ENCODE measurements at regions not wholly inside any gene's neighbourhood (a gene's known extent, or its start where the extent isn't known, plus 50 kb on each side); places are given as distances from the start of the nearest gene placed in this dataset.
"Not testable (repeated sequence)": the region's sequence is repeated elsewhere in the genome, so short reads cannot be mapped to it uniquely, and the experiment has no call there.

DNA sequence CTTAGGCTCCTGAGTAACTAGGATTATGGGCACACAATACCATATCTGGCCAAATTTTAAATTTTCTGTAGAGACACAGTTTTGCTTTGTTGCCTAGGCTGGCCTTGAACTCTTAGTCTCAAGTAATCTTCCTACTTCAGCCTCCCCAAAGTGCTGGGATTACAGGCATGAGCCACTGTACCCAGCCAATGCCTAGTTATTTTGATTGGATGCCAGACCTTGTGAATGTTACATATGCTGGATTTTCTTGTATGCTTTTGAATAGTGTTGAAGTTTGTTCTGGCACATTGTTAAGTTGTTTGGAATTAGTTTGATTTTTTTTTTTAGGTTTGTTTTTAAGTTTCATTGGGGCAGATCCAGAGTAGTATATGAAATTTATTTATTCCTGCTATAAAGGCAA, 110.7 kb upstream of the ANO5 start:
- ChIA-PET CTCF (no interaction called here), POLR2A (no interaction called here)
- DNase-seq (ENCODE audit: extremely low spot score): no peak
- TF ChIP-seq ARNT (IDR thresholded peaks at IDR 0.05) (no peak), CTBP1 (IDR thresholded peaks at IDR 0.05; ENCODE audit: borderline replicate concordance) (no peak), TARDBP (IDR thresholded peaks at IDR 0.05) (no peak), L3MBTL2 (conservative IDR thresholded peaks at IDR 0.05) (no peak), LEF1 (IDR thresholded peaks at IDR 0.05; ENCODE audit: borderline replicate concordance) (no peak), SUZ12 (IDR thresholded peaks at IDR 0.05) (no peak), SP1 (IDR thresholded peaks at IDR 0.05) (no peak), ZNF384 (IDR thresholded peaks at IDR 0.05) (no peak), BHLHE40 (IDR thresholded peaks at IDR 0.05; ENCODE audit: borderline replicate concordance) (no peak), FOXA1 (IDR thresholded peaks at IDR 0.05) (no peak), FOXK2 (IDR thresholded peaks at IDR 0.05) (no peak), FOXM1 (IDR thresholded peaks at IDR 0.05; ENCODE audit: borderline replicate concordance) (no peak), NFRKB (IDR thresholded peaks at IDR 0.05) (no peak), ELF4 (IDR thresholded peaks at IDR 0.05) (no peak)
- TF ChIP-seq, protein P1, sequence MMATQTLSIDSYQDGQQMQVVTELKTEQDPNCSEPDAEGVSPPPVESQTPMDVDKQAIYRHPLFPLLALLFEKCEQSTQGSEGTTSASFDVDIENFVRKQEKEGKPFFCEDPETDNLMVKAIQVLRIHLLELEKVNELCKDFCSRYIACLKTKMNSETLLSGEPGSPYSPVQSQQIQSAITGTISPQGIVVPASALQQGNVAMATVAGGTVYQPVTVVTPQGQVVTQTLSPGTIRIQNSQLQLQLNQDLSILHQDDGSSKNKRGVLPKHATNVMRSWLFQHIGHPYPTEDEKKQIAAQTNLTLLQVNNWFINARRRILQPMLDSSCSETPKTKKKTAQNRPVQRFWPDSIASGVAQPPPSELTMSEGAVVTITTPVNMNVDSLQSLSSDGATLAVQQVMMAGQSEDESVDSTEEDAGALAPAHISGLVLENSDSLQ (IDR thresholded peaks at IDR 0.05): no peak

DNA sequence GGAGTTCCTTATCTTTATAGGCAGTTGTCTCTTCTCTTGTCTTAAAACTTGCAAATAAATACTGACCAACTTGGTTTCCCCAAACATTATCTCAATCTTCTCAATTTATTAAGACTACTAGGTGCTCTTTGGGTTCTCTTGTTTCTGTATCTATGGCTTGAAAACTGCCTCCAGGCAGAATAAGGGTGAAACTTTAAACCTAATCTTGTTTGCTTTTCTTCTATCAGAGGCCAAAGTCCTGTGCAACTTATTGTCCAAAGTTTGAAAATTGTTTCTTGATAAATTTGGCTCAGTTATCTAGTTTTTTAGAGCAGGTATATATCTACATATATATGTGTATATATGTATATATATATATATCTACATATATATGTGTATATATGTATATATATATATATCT, 110.1 kb upstream of the ANO5 start:
- CTCF ChIA-PET: no interaction called here
- DNase-seq (ENCODE audit: extremely low spot score): no peak
- TF ChIP-seq TARDBP (IDR thresholded peaks at IDR 0.05): no peak
- no peak for TF ChIP-seq CTBP1 (IDR thresholded peaks at IDR 0.05; ENCODE audit: borderline replicate concordance)
- no peak for TF ChIP-seq ARNT (IDR thresholded peaks at IDR 0.05)
- TF ChIP-seq ELF4 (IDR thresholded peaks at IDR 0.05): no peak
- POLR2A ChIA-PET: no interaction called here

DNA sequence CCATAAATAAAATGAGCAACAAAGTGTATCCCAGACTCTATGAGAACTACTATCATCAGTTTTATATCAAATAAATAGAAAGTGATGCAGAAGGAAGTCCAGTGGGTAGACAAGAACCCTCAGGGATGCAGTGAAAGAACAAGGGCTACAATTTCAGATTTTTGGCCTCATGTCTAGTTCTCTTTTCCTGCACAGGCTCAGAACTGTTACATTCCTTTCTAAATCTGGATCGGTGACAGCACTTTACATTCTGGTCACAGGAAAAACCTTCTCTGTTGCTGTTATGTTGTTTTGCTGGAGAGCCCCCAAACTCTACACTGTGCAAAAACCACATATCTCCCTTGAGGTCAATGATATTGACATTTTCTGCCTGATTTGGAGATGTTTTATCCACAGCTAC, 108.8 kb upstream of the ANO5 start:
- TF ChIP-seq FOXA1 (IDR thresholded peaks at IDR 0.05): no peak
- POLR2A ChIA-PET: no interaction called here
- CTCF ChIA-PET: no interaction called here
- no peak for DNase-seq (ENCODE audit: extremely low spot score)

DNA sequence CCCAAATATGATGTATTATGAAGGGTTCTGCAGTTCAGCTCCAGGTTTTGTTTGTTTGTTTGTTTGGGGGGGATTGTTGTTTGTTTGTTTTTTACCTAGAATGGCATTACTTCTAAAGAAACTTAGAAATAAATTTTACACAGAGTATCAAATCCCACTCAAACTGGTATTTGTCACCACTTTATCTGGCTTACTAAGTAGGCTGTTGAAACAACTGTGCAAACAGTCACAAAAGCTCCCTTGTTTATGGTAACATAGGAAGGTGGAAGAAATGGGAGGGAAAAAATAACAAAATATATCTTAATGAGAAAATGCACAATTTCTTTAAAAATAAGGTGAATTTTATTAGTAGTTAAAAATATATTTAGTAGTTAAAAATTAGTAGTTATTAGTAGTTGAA, 108.3 kb upstream of the ANO5 start:
- POLR2A ChIA-PET: no interaction called here
- no peak for DNase-seq (ENCODE audit: extremely low spot score)
- CTCF ChIA-PET: no interaction called here
- TF ChIP-seq FOXM1 (IDR thresholded peaks at IDR 0.05; ENCODE audit: borderline replicate concordance) (no peak), HDGF (IDR thresholded peaks at IDR 0.05; ENCODE audit: borderline replicate concordance) (no peak), L3MBTL2 (conservative IDR thresholded peaks at IDR 0.05) (no peak)

DNA sequence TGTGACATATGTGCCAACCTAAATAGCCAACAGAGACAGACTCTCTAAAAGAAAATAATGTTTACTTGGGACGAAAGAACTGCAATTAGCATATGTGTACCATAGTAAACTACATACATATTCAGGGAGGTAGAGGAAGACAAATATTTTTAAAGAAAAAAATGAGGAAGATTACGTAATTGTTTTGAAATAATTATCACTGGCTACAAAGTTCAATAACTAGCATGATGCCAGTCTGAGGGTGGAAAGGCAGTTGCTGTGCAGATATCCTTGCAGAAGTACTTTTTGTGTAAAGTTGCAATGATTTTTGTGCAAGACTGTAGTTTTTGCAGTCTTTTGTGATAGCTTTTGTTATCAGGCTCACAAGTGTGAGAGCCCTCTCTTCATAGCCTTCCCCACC, 103.3 kb upstream of the ANO5 start:
- TF ChIP-seq SP1 (IDR thresholded peaks at IDR 0.05) (no peak), HDGF (IDR thresholded peaks at IDR 0.05; ENCODE audit: borderline replicate concordance) (no peak), FOXK2 (IDR thresholded peaks at IDR 0.05) (no peak), LEF1 (IDR thresholded peaks at IDR 0.05; ENCODE audit: borderline replicate concordance) (no peak), ZNF384 (IDR thresholded peaks at IDR 0.05) (no peak), L3MBTL2 (conservative IDR thresholded peaks at IDR 0.05) (no peak), SUZ12 (IDR thresholded peaks at IDR 0.05) (no peak), TARDBP (IDR thresholded peaks at IDR 0.05) (no peak), FOXM1 (IDR thresholded peaks at IDR 0.05; ENCODE audit: borderline replicate concordance) (no peak), CTBP1 (IDR thresholded peaks at IDR 0.05; ENCODE audit: borderline replicate concordance) (no peak)
- TF ChIP-seq, protein P1 (IDR thresholded peaks at IDR 0.05): no peak
- DNase-seq (ENCODE audit: extremely low spot score): no peak
- ChIA-PET CTCF (no interaction called here), POLR2A (no interaction called here)

DNA sequence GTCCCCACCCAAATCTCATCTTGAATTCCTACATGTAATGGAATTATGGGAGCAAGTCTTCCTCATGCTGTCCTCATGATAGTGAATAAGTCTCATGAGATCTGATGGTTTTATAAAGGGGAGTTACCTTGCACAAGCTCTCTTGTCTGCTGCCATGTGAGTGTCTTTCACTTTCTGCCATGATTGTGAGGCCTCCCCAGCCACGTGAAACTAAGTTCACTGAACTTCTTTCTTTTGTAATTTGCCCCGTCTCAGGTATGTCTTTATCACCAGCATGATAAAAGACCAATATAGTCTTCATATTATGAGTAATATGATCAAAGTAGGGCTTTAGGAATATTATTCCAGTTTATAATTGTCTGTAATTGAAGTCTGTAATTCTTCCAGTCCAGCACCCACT, 86.3 kb upstream of the ANO5 start:
- TF ChIP-seq FOXM1 (IDR thresholded peaks at IDR 0.05; ENCODE audit: borderline replicate concordance) (no peak), ELF4 (IDR thresholded peaks at IDR 0.05) (no peak), L3MBTL2 (conservative IDR thresholded peaks at IDR 0.05) (no peak), FOXA1 (IDR thresholded peaks at IDR 0.05) (no peak), SP1 (IDR thresholded peaks at IDR 0.05) (no peak), BHLHE40 (IDR thresholded peaks at IDR 0.05; ENCODE audit: borderline replicate concordance) (no peak), CTBP1 (IDR thresholded peaks at IDR 0.05; ENCODE audit: borderline replicate concordance) (no peak), TARDBP (IDR thresholded peaks at IDR 0.05) (no peak), LEF1 (IDR thresholded peaks at IDR 0.05; ENCODE audit: borderline replicate concordance) (no peak), FOXK2 (IDR thresholded peaks at IDR 0.05) (no peak), SUZ12 (IDR thresholded peaks at IDR 0.05) (no peak), ARNT (IDR thresholded peaks at IDR 0.05) (no peak), NFRKB (IDR thresholded peaks at IDR 0.05) (no peak), ZNF384 (IDR thresholded peaks at IDR 0.05) (no peak), HDGF (IDR thresholded peaks at IDR 0.05; ENCODE audit: borderline replicate concordance) (no peak)
- TF ChIP-seq, protein P1 (IDR thresholded peaks at IDR 0.05): no peak
- CTCF ChIA-PET: no interaction called here
- no peak for DNase-seq (ENCODE audit: extremely low spot score)
- POLR2A ChIA-PET: no interaction called here

DNA sequence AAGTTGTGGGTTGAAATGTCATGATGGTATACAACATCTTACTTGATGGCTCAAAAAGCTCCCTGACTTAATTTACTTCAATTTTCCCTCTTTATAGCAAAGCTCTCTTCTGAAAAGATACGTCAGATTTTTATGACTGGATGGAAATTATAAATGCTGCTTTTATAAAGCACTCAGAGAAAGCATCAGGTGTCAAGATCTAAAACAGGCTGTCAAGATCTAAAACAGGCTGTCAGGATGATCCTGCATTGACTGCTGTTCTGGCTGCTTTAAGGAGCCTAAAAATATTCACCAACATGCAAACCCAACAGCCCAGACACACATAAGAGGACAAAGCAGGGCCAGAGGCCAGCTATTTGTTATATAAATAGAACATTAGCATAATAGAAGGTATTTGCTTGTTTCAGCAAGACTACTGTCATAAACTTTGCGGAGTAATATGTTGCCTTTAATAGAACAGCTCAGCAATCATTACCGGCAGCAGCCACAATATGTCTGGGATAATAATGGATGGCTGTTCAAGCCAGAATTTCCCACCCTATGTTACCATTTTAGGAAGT, 77.3 kb upstream of the ANO5 start:
- TF ChIP-seq TARDBP (IDR thresholded peaks at IDR 0.05) (no peak), BHLHE40 (IDR thresholded peaks at IDR 0.05; ENCODE audit: borderline replicate concordance) (no peak), HDGF (IDR thresholded peaks at IDR 0.05; ENCODE audit: borderline replicate concordance) (no peak), FOXA1 (IDR thresholded peaks at IDR 0.05) (no peak), L3MBTL2 (conservative IDR thresholded peaks at IDR 0.05) (no peak), CTBP1 (IDR thresholded peaks at IDR 0.05; ENCODE audit: borderline replicate concordance) (no peak), NFRKB (IDR thresholded peaks at IDR 0.05) (no peak)
- TF ChIP-seq, protein P1 (IDR thresholded peaks at IDR 0.05): no peak

DNA sequence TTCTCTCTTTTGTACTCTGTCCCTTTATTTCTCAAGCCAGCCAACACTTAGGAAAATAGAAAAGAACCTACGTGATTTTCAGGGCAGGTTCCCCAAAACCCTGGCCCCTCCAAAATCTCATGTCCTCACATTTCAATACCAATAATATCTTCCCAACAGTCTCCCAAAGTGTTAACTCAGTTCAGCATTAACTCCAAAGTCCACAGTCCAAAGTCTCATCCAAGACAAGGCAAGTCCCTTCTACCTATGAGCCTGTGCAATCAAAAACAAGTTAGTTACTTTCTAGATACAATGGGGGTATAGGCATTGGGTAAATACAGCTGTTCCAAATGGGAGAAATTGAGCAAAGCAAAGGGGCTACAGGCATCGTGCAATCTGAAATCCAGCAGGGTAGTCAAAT, 64.9 kb upstream of the ANO5 start:
- CTCF ChIA-PET; POLR2A ChIA-PET; DNase-seq (ENCODE audit: extremely low spot score): not testable (repeated sequence)

More for the DNA sequence above, 77.3 kb upstream of the ANO5 start:
- no peak for DNase-seq (ENCODE audit: extremely low spot score)
- ChIA-PET POLR2A (no interaction called here), CTCF (no interaction called here)

All from HEK293T (cell line).